K562 (cell line): ENCODE measurements at regions not wholly inside any gene's neighbourhood (a gene's known extent, or its start where the extent isn't known, plus 50 kb on each side); places are given as distances from the start of the nearest gene placed in this dataset.

Experiments used
- ARID3A ChIP-seq: IDR thresholded peaks from 2 replicates; pipeline ENCODE4 v1.6.1; 2012; ENCODE audit warnings: low read depth, low read length, improper control_type of control experiment, borderline replicate concordance
- ELF4 ChIP-seq: fragments of 450-650 bp; formaldehyde crosslinking; IDR thresholded peaks from 2 replicates; pipeline ENCODE4 v1.4.0; 2022; ENCODE audit warnings: missing genetic modification characterization
- EZH2 ChIP-seq: IDR thresholded peaks from 2 replicates; pipeline ENCODE4 v1.6.1; 2012; ENCODE audit warnings: low read depth, mild to moderate bottlenecking, inconsistent platforms, low read length, borderline replicate concordance
- SP2 ChIP-seq: IDR thresholded peaks from 2 replicates; pipeline ENCODE4 v1.6.1; 2011; ENCODE audit warnings: mild to moderate bottlenecking, low read depth, low read length, moderate library complexity; ENCODE audit not compliant: poor library complexity, severe bottlenecking; ENCODE audit errors: extremely low read depth

GRCh38 chr5:147085409-147085808, 149.4 kb upstream of the STK32A start:
- TF ChIP-seq ARID3A (no peak), SP2 (no peak), ELF4 (CRISPR knock-in tag) (no peak), EZH2 (no peak)
